HFF-Myc (cell line): ENCODE measurements at regions not wholly inside any gene's neighbourhood (a gene's known extent, or its start where the extent isn't known, plus 50 kb on each side); places are given as distances from the start of the nearest gene placed in this dataset.

Source experiments
- DNase-seq: peaks from one replicate; pipeline ENCODE4 v3.0.0-alpha.2; 2011; ENCODE audit warnings: low read depth; ENCODE audit errors: extremely low read depth
- H3K4me3 ChIP-seq: replicated peaks from 2 replicates; pipeline ENCODE4 v1.5.1; 2011; ENCODE audit warnings: low read depth, mild to moderate bottlenecking, control low read depth, low read length
- TF ChIP-seq, protein P1 (sequence below): IDR thresholded peaks from 2 replicates; pipeline ENCODE4 v1.5.1; 2012; ENCODE audit warnings: mild to moderate bottlenecking, low read depth, low read length, control low read depth; ENCODE audit errors: missing control alignments

DNA sequence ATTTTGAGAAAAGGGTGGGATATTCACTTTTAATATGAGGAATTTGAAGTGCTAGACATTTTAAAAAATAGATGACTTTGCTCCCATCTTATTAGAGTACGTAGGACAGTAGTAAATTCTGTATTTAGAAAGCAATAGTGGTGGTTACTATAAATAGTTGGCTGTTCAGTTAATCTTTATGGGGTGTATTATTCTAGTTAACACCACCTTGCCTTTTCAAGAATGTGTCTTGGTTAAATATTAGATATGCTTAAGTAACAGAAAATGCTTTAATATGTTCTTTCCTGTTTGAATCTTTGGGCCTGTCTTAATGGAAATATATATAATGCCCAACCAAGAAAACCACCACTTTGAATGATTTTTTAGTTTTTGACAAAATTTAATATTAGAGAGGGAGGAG lies 608.7 kb upstream of the FAM174A start:
- H3K4me3 ChIP-seq = no peak overlapping the region
- TF ChIP-seq, protein P1, sequence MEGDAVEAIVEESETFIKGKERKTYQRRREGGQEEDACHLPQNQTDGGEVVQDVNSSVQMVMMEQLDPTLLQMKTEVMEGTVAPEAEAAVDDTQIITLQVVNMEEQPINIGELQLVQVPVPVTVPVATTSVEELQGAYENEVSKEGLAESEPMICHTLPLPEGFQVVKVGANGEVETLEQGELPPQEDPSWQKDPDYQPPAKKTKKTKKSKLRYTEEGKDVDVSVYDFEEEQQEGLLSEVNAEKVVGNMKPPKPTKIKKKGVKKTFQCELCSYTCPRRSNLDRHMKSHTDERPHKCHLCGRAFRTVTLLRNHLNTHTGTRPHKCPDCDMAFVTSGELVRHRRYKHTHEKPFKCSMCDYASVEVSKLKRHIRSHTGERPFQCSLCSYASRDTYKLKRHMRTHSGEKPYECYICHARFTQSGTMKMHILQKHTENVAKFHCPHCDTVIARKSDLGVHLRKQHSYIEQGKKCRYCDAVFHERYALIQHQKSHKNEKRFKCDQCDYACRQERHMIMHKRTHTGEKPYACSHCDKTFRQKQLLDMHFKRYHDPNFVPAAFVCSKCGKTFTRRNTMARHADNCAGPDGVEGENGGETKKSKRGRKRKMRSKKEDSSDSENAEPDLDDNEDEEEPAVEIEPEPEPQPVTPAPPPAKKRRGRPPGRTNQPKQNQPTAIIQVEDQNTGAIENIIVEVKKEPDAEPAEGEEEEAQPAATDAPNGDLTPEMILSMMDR = no peak
- DNase-seq = no peak

- no peak overlapping the region for H3K4me3 ChIP-seq
- no peak for DNase-seq
- TF ChIP-seq, protein P1 = no peak
Measured at GRCh38 chr5:99922386-99922785, 612.8 kb upstream of the FAM174A start.

- TF ChIP-seq, protein P1 = no peak
- H3K4me3 ChIP-seq = no peak overlapping the region
- DNase-seq = no peak
Measured at GRCh38 chr5:99911971-99912370, 623.2 kb upstream of the FAM174A start.

DNA sequence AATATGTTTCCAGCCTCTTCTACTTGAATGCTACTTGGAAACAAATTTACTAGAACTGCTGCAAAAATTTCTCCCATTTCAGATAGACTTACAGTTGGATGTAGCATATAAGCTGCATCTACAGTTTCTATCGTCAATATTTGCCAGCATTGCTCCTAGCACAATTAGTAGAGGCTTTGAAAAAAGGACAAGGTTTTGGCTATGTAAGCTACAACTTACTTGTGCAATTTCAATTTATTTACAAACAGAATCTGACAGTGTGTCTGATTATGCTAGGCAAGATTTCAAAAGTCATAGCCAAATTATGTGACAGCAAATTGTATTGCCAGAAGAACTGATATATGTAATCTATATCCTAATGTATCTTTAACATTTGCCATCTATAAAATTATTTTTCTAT lies 628.4 kb upstream of the FAM174A start:
- DNase-seq = no peak
- no peak overlapping the region for H3K4me3 ChIP-seq
- TF ChIP-seq, protein P1 = no peak

GRCh38 chr5:99901972-99902371 lies 633.2 kb upstream of the FAM174A start:
- no peak for DNase-seq
- no peak overlapping the region for H3K4me3 ChIP-seq
- TF ChIP-seq, protein P1 = no peak

- TF ChIP-seq, protein P1 = no peak
- no peak overlapping the region for H3K4me3 ChIP-seq
- no peak for DNase-seq
Measured at GRCh38 chr5:99900302-99900852, 634.8 kb upstream of the FAM174A start.
